Anterior cingulate cortex (tissue), 58 donors: ENCODE measurements at regions not wholly inside any gene's neighbourhood (a gene's known extent, or its start where the extent isn't known, plus 50 kb on each side); places are given as distances from the start of the nearest gene placed in this dataset.
"Not testable (repeated sequence)": the region's sequence is repeated elsewhere in the genome, so short reads cannot be mapped to it uniquely, and the experiment has no call there.

Source experiments
- DNase-seq, 58 donors: peaks; one replicate each; lab custom pipeline; 2025; lab: John Stamatoyannopoulos, UW

- no peak for DNase-seq
Observed at GRCh38 chr1:71345491-71345890, 264.7 kb upstream of the ZRANB2 start.

GRCh38 chr1:71343686-71344416 is 263.0 kb upstream of the ZRANB2 start:
- DNase-seq = no peak

- DNase-seq = no peak
Observed at GRCh38 chr1:71339238-71339637, 258.4 kb upstream of the ZRANB2 start.

- no peak for DNase-seq
Observed at GRCh38 chr1:71330991-71331390, 250.2 kb upstream of the ZRANB2 start.

GRCh38 chr1:71324671-71325267 is 243.9 kb upstream of the ZRANB2 start:
- no peak for DNase-seq

- no peak for DNase-seq
Observed at GRCh38 chr1:71312545-71312944, 231.7 kb upstream of the ZRANB2 start.

- DNase-seq = no peak
Observed at GRCh38 chr1:71311376-71311775, 230.5 kb upstream of the ZRANB2 start.

- DNase-seq = peak in 13 of 58 donors; percentile 1 to 36 (median 4)
Observed at GRCh38 chr1:71307451-71307850, 226.6 kb upstream of the ZRANB2 start.

- DNase-seq = no peak
Observed at GRCh38 chr1:71304125-71304524, 223.3 kb upstream of the ZRANB2 start.

GRCh38 chr1:71303617-71304041 is 222.8 kb upstream of the ZRANB2 start:
- DNase-seq = no peak

- DNase-seq = no peak
Observed at GRCh38 chr1:71298633-71299032, 217.8 kb upstream of the ZRANB2 start.

- DNase-seq = no peak
Observed at GRCh38 chr1:71296551-71297134, 215.8 kb upstream of the ZRANB2 start.

- DNase-seq = no peak
Observed at GRCh38 chr1:71295350-71295749, 214.5 kb upstream of the ZRANB2 start.

- no peak for DNase-seq
Observed at GRCh38 chr1:71294178-71294577, 213.3 kb upstream of the ZRANB2 start.

- no peak for DNase-seq
Observed at GRCh38 chr1:71292203-71292602, 211.4 kb upstream of the ZRANB2 start.

GRCh38 chr1:71290506-71291237 is 209.8 kb upstream of the ZRANB2 start:
- not testable (repeated sequence) for DNase-seq

GRCh38 chr1:71285529-71285928 is 204.7 kb upstream of the ZRANB2 start:
- DNase-seq = no peak

- DNase-seq = no peak
Observed at GRCh38 chr1:71276466-71276865, 195.6 kb upstream of the ZRANB2 start.

- DNase-seq = no peak
Observed at GRCh38 chr1:71273334-71273733, 192.5 kb upstream of the ZRANB2 start.

- DNase-seq = no peak
Observed at GRCh38 chr1:71270394-71270915, 189.6 kb upstream of the ZRANB2 start.

GRCh38 chr1:71269818-71270217 is 189.0 kb upstream of the ZRANB2 start:
- no peak for DNase-seq
